NCI-H748 (cell line): ENCODE measurements at regions not wholly inside any gene's neighbourhood (a gene's known extent, or its start where the extent isn't known, plus 50 kb on each side); places are given as distances from the start of the nearest gene placed in this dataset.
A peak's percentile ranks its signal among the peaks of the same experiment; 100 is the strongest.

Experiments
- DNase-seq: peaks from one replicate; lab custom pipeline; 2025; ENCODE audit not compliant: unreplicated experiment; lab: John Stamatoyannopoulos, UW

- no peak for DNase-seq
These were observed 187.3 kb upstream of the EGLN3 start for GRCh38 chr14:34138175-34138574.

GRCh38 chr14:34137001-34137745 is 186.3 kb upstream of the EGLN3 start:
- peak; percentile 59 for DNase-seq

GRCh38 chr14:34135492-34135891 is 184.6 kb upstream of the EGLN3 start:
- DNase-seq, result no peak

GRCh38 chr14:34134484-34134883 is 183.6 kb upstream of the EGLN3 start:
- no peak for DNase-seq

GRCh38 chr14:34129927-34130552 is 179.2 kb upstream of the EGLN3 start:
- no peak for DNase-seq

GRCh38 chr14:34128665-34129064 is 177.8 kb upstream of the EGLN3 start:
- no peak for DNase-seq

- DNase-seq, result no peak
These were observed 175.7 kb upstream of the EGLN3 start for GRCh38 chr14:34126586-34126985.

GRCh38 chr14:34124585-34124984 is 173.7 kb upstream of the EGLN3 start:
- DNase-seq, result no peak

GRCh38 chr14:34122650-34123049 is 171.8 kb upstream of the EGLN3 start:
- DNase-seq, result no peak

GRCh38 chr14:34122081-34122480 is 171.2 kb upstream of the EGLN3 start:
- no peak for DNase-seq

GRCh38 chr14:34120185-34120977 is 169.5 kb upstream of the EGLN3 start:
- DNase-seq, result no peak

GRCh38 chr14:34119107-34119858 is 168.4 kb upstream of the EGLN3 start:
- no peak for DNase-seq

GRCh38 chr14:34113991-34114390 is 163.1 kb upstream of the EGLN3 start:
- no peak for DNase-seq

GRCh38 chr14:34113005-34113511 is 162.2 kb upstream of the EGLN3 start:
- no peak for DNase-seq

GRCh38 chr14:34111953-34112352 is 161.1 kb upstream of the EGLN3 start:
- DNase-seq, result no peak

- DNase-seq, result no peak
These were observed 160.6 kb upstream of the EGLN3 start for GRCh38 chr14:34111505-34111904.

- DNase-seq, result no peak
These were observed 159.7 kb upstream of the EGLN3 start for GRCh38 chr14:34110531-34110930.

- DNase-seq, result no peak
These were observed 156.6 kb upstream of the EGLN3 start for GRCh38 chr14:34107441-34107840.

GRCh38 chr14:34106310-34106709 is 155.4 kb upstream of the EGLN3 start:
- no peak for DNase-seq

GRCh38 chr14:34104489-34105397 is 153.9 kb upstream of the EGLN3 start:
- no peak for DNase-seq
